ENCODE measurements at regions not wholly inside any gene's neighbourhood (a gene's known extent, or its start where the extent isn't known, plus 50 kb on each side); places are given as distances from the start of the nearest gene placed in this dataset.

DNA sequence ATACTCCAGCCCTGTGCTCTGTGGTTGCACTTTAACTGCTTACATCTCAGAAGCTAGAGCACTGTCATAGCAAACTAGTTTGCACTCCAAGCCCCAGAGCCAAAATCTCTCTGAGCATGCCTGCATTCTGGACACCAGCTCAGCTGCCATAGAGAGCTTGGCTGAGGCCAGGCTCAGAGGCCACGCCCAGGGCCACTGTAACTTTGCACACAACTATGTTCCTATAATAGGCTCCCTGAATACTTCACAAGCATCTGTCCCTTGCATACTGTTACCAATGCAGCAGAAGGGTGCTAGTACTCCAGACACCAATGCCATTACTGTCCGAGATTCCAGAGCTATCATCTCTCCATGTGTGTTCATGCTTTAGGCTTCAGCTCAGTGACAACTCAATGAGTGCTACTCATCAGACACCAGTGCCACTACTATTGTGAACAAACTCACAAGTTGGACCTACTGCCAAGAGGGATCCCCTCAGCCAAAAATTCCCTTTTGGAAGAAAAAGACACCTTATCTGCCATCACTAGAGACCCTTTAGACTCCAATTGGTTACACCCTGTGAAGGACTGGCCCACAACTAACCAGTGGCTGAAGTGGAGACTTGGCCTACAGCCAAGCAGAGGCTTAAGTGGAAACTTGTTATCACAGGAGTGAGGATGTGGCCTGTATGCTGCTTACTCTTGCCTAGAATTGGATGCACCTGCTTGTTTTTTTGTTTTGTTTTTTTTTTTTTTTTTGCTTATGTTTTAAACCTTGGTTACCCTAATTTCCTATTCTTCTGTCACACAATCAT lies 211.6 kb upstream of the MAGI2 start:
- H2BK15ac ChIP-seq (ENCODE audit: low read length) = no peak overlapping the region
- no peak overlapping the region for H3K4me3 ChIP-seq (ENCODE audit: low read length in 2 of 2)
- no peaks in the 10 kb centered on the region for H3K79me1 ChIP-seq (ENCODE audit: low read depth, low read length)
- no peak overlapping the region for H2BK5ac ChIP-seq (ENCODE audit: low read length)
- no peak overlapping the region for H3K23ac ChIP-seq (ENCODE audit: low read depth, low read length, poor library complexity)
- no peak overlapping the region for H2AFZ ChIP-seq (ENCODE audit: low read length)
- no peak overlapping the region for H2BK120ac ChIP-seq (ENCODE audit: low read depth, low read length)
- no peak overlapping the region for H4K91ac ChIP-seq (ENCODE audit: low read depth, low read length, poor library complexity)
- H3K27ac ChIP-seq (replicated peaks; ENCODE audit: low read length) = no peak overlapping the region
- H3K9ac ChIP-seq (ENCODE audit: low read depth, low read length, poor library complexity) = no peak overlapping the region
- DNase-seq (ENCODE audit: low spot score) = no peak
- peaks cover 0 to 2% of the 10 kb centered on the region in 2 donors for H3K9me3 ChIP-seq (replicated peaks in 1 of 2; ENCODE audit: control insufficient read depth in 2 of 2, insufficient read depth in 1 of 2, low read depth in 1 of 2, low read length in 2 of 2)
- H2BK12ac ChIP-seq (ENCODE audit: low read length) = no peak overlapping the region
- no peak overlapping the region for H3K14ac ChIP-seq (ENCODE audit: low read length)
- no peaks in the 10 kb centered on the region for H3K36me3 ChIP-seq (replicated peaks in 1 of 2; ENCODE audit: control insufficient read depth in 2 of 2, insufficient read depth in 2 of 2, low read length in 2 of 2)
- no peak overlapping the region for H2AK5ac ChIP-seq (ENCODE audit: low read depth, low read length)
- no CpG with 5 or more reads among the region's 2 CpGs for WGBS, 2 donors (ENCODE audit: extremely low coverage in 2 of 2, insufficient read length in 2 of 2, insufficient replicate concordance in 1 of 2)
- no peak overlapping the region for H3K4me2 ChIP-seq (ENCODE audit: insufficient read depth, low read length, poor library complexity, severe bottlenecking)
- no peak overlapping the region for H3K18ac ChIP-seq (ENCODE audit: low read length)
- H3K4me1 ChIP-seq (ENCODE audit: control insufficient read depth in 2 of 2, insufficient read depth in 1 of 2, low read depth in 1 of 2, low read length in 2 of 2) = no peaks in the 10 kb centered on the region
- H3K4ac ChIP-seq (ENCODE audit: low read length) = no peak overlapping the region
- H3K27me3 ChIP-seq (ENCODE audit: control insufficient read depth in 3 of 3, insufficient read depth in 3 of 3, low read depth in 1 of 3, low read length in 3 of 3) = no peaks in the 10 kb centered on the region
- H4K8ac ChIP-seq (ENCODE audit: low read depth, low read length) = no peak overlapping the region

DNA sequence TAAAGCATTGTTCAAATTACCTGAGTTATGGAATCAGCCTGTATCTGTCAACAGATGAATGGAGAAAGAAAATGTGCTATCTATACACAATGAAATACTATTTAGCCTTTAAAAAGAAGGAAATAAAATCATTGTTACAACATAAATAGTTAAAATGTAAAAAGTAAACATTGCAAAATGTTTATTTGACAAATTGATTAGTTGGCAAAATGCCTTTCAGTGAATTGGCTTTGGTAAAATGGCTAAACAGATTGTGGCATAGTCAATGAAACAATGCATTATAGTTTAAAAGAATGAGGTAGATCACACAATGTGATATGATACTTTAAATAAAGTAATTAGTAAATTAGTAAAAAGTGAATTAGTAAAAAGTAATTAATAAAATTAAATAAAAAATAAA lies 204.8 kb upstream of the MAGI2 start:
- Histone ChIP-seq H3K4me3 (ENCODE audit: low read length in 2 of 2) (no peak overlapping the region), H3K18ac (ENCODE audit: low read length) (no peak overlapping the region), H3K23ac (ENCODE audit: low read depth, low read length, poor library complexity) (no peak overlapping the region), H3K4me2 (ENCODE audit: insufficient read depth, low read length, poor library complexity, severe bottlenecking) (no peak overlapping the region), H3K4ac (ENCODE audit: low read length) (no peak overlapping the region), H2AFZ (ENCODE audit: low read length) (no peak overlapping the region), H3K9ac (ENCODE audit: low read depth, low read length, poor library complexity) (no peak overlapping the region), H4K91ac (ENCODE audit: low read depth, low read length, poor library complexity) (no peak overlapping the region), H3K36me3 (replicated peaks in 1 of 2; ENCODE audit: control insufficient read depth in 2 of 2, insufficient read depth in 2 of 2, low read length in 2 of 2) (no peaks in the 10 kb centered on the region), H2AK5ac (ENCODE audit: low read depth, low read length) (no peak overlapping the region), H3K27me3 (ENCODE audit: control insufficient read depth in 3 of 3, insufficient read depth in 3 of 3, low read depth in 1 of 3, low read length in 3 of 3) (no peaks in the 10 kb centered on the region), H3K27ac (replicated peaks; ENCODE audit: low read length) (no peak overlapping the region), H2BK15ac (ENCODE audit: low read length) (no peak overlapping the region), H4K8ac (ENCODE audit: low read depth, low read length) (no peak overlapping the region), H2BK12ac (ENCODE audit: low read length) (no peak overlapping the region), H2BK120ac (ENCODE audit: low read depth, low read length) (no peak overlapping the region), H3K79me1 (ENCODE audit: low read depth, low read length) (no peaks in the 10 kb centered on the region), H3K9me3 (replicated peaks in 1 of 2; ENCODE audit: control insufficient read depth in 2 of 2, insufficient read depth in 1 of 2, low read depth in 1 of 2, low read length in 2 of 2) (no peaks in the 10 kb centered on the region), H3K14ac (ENCODE audit: low read length) (no peak overlapping the region), H2BK5ac (ENCODE audit: low read length) (no peak overlapping the region), H3K4me1 (ENCODE audit: control insufficient read depth in 2 of 2, insufficient read depth in 1 of 2, low read depth in 1 of 2, low read length in 2 of 2) (no peaks in the 10 kb centered on the region)
- DNase-seq (ENCODE audit: low spot score) = no peak

DNA sequence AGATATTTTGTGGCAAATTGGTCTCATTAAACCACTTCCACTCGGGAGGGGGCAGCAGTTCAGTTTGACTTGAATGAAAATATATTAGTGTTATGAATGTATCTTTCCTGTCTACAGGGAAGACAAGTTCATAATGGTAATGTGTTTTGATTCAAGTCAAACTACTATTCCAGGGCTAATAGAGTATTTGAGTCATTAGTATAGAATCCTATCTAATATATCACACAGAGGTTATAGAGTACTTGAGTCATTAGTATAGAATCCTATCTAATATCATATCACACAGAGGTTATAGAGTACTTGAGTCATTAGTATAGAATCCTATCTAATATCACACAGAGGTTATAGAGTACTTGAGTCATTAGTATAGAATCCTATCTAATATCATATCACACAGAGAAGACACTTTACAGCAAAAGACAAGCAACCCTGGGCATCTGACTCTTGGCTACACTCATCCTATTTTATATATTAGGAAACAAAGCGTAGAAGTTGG lies 199.7 kb upstream of the MAGI2 start:
- Histone ChIP-seq H2AK5ac (ENCODE audit: low read depth, low read length) (no peak overlapping the region), H3K4me1 (ENCODE audit: control insufficient read depth in 2 of 2, insufficient read depth in 1 of 2, low read depth in 1 of 2, low read length in 2 of 2) (no peaks in the 10 kb centered on the region), H2BK120ac (ENCODE audit: low read depth, low read length) (no peak overlapping the region), H3K9ac (ENCODE audit: low read depth, low read length, poor library complexity) (no peak overlapping the region), H3K79me1 (ENCODE audit: low read depth, low read length) (no peaks in the 10 kb centered on the region), H4K91ac (ENCODE audit: low read depth, low read length, poor library complexity) (no peak overlapping the region), H3K4me3 (ENCODE audit: low read length in 2 of 2) (no peak overlapping the region), H2BK12ac (ENCODE audit: low read length) (no peak overlapping the region), H3K4ac (ENCODE audit: low read length) (no peak overlapping the region), H2AFZ (ENCODE audit: low read length) (no peak overlapping the region), H3K23ac (ENCODE audit: low read depth, low read length, poor library complexity) (no peak overlapping the region), H3K27ac (replicated peaks; ENCODE audit: low read length) (no peak overlapping the region), H3K4me2 (ENCODE audit: insufficient read depth, low read length, poor library complexity, severe bottlenecking) (no peak overlapping the region), H3K14ac (ENCODE audit: low read length) (no peak overlapping the region), H3K18ac (ENCODE audit: low read length) (no peak overlapping the region), H2BK5ac (ENCODE audit: low read length) (no peak overlapping the region), H3K36me3 (replicated peaks in 1 of 2; ENCODE audit: control insufficient read depth in 2 of 2, insufficient read depth in 2 of 2, low read length in 2 of 2) (no peaks in the 10 kb centered on the region), H2BK15ac (ENCODE audit: low read length) (no peak overlapping the region), H3K27me3 (ENCODE audit: control insufficient read depth in 3 of 3, insufficient read depth in 3 of 3, low read depth in 1 of 3, low read length in 3 of 3) (no peaks in the 10 kb centered on the region), H3K9me3 (replicated peaks in 1 of 2; ENCODE audit: control insufficient read depth in 2 of 2, insufficient read depth in 1 of 2, low read depth in 1 of 2, low read length in 2 of 2) (no peaks in the 10 kb centered on the region), H4K8ac (ENCODE audit: low read depth, low read length) (no peak overlapping the region)
- no peak for DNase-seq (ENCODE audit: low spot score)
- no CpG with 5 or more reads among the region's 2 CpGs for WGBS, 2 donors (ENCODE audit: extremely low coverage in 2 of 2, insufficient read length in 2 of 2, insufficient replicate concordance in 1 of 2)

DNA sequence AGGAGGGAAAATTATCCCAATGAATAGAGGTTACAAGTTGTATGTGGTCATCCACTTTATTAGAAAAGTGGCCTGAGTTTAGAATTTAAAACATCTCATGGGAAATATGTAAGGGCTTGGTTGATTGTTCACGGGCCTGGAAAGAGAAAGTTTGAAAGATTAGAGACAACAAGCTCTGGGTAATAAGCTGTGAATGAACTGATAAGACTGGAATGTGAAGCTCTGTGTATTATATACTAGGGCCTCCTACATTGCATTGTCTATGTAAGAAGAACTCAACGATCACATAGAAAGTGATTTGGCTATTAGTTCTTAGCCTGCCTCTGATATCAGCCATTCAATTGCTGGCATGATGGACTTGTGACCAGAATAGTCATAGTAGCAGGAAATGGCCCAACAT lies 199.2 kb upstream of the MAGI2 start:
- Histone ChIP-seq H4K91ac (ENCODE audit: low read depth, low read length, poor library complexity) (no peak overlapping the region), H3K9me3 (replicated peaks in 1 of 2; ENCODE audit: control insufficient read depth in 2 of 2, insufficient read depth in 1 of 2, low read depth in 1 of 2, low read length in 2 of 2) (no peaks in the 10 kb centered on the region), H3K23ac (ENCODE audit: low read depth, low read length, poor library complexity) (no peak overlapping the region), H3K27ac (replicated peaks; ENCODE audit: low read length) (no peak overlapping the region), H3K4me3 (ENCODE audit: low read length in 2 of 2) (no peak overlapping the region), H3K79me1 (ENCODE audit: low read depth, low read length) (no peaks in the 10 kb centered on the region), H3K4me2 (ENCODE audit: insufficient read depth, low read length, poor library complexity, severe bottlenecking) (no peak overlapping the region), H3K4ac (ENCODE audit: low read length) (no peak overlapping the region), H3K27me3 (ENCODE audit: control insufficient read depth in 3 of 3, insufficient read depth in 3 of 3, low read depth in 1 of 3, low read length in 3 of 3) (no peaks in the 10 kb centered on the region), H3K14ac (ENCODE audit: low read length) (no peak overlapping the region), H3K18ac (ENCODE audit: low read length) (no peak overlapping the region), H4K8ac (ENCODE audit: low read depth, low read length) (no peak overlapping the region), H2BK120ac (ENCODE audit: low read depth, low read length) (no peak overlapping the region), H3K4me1 (ENCODE audit: control insufficient read depth in 2 of 2, insufficient read depth in 1 of 2, low read depth in 1 of 2, low read length in 2 of 2) (no peaks in the 10 kb centered on the region), H2AK5ac (ENCODE audit: low read depth, low read length) (no peak overlapping the region), H2BK5ac (ENCODE audit: low read length) (no peak overlapping the region), H3K9ac (ENCODE audit: low read depth, low read length, poor library complexity) (no peak overlapping the region), H3K36me3 (replicated peaks in 1 of 2; ENCODE audit: control insufficient read depth in 2 of 2, insufficient read depth in 2 of 2, low read length in 2 of 2) (no peaks in the 10 kb centered on the region), H2BK15ac (ENCODE audit: low read length) (no peak overlapping the region), H2AFZ (ENCODE audit: low read length) (no peak overlapping the region), H2BK12ac (ENCODE audit: low read length) (no peak overlapping the region)
- no peak for DNase-seq (ENCODE audit: low spot score)
- no CpG with 5 or more reads among the region's 2 CpGs for WGBS, 2 donors (ENCODE audit: extremely low coverage in 2 of 2, insufficient read length in 2 of 2, insufficient replicate concordance in 1 of 2)
